Hematopoietic multipotent progenitor cell treated with erythropoietin and hydrocortisone succinate and interleukin-3 and kit ligand, for 6 days (in vitro differentiated cells): ENCODE measurements at regions not wholly inside any gene's neighbourhood (a gene's known extent, or its start where the extent isn't known, plus 50 kb on each side); places are given as distances from the start of the nearest gene placed in this dataset.
A peak's percentile ranks its signal among the peaks of the same experiment; 100 is the strongest.

ENCODE experiments used
- DNase-seq: peaks from one replicate; pipeline ENCODE4 v3.0.0-alpha.2; 2015

- DNase-seq: no peak
Measured at GRCh38 chr14:85401384-85401783, 128.6 kb upstream of the FLRT2 start.

- no peak for DNase-seq
Measured at GRCh38 chr14:85402569-85403162, 127.3 kb upstream of the FLRT2 start.

GRCh38 chr14:85409481-85410210 lies 120.3 kb upstream of the FLRT2 start:
- DNase-seq: no peak

- no peak for DNase-seq
Measured at GRCh38 chr14:85412756-85413155, 117.2 kb upstream of the FLRT2 start.

- DNase-seq: peak; percentile 35
Measured at GRCh38 chr14:85413836-85414526, 116.0 kb upstream of the FLRT2 start.

GRCh38 chr14:85415015-85415712 lies 114.8 kb upstream of the FLRT2 start:
- no peak for DNase-seq

GRCh38 chr14:85416771-85417170 lies 113.2 kb upstream of the FLRT2 start:
- peak; percentile 35 for DNase-seq

GRCh38 chr14:85417396-85417795 lies 112.5 kb upstream of the FLRT2 start:
- DNase-seq: no peak

- DNase-seq: no peak
Measured at GRCh38 chr14:85418721-85419120, 111.2 kb upstream of the FLRT2 start.

- DNase-seq: no peak
Measured at GRCh38 chr14:85420278-85420677, 109.7 kb upstream of the FLRT2 start.

GRCh38 chr14:85420707-85421106 lies 109.2 kb upstream of the FLRT2 start:
- no peak for DNase-seq

GRCh38 chr14:85421186-85421877 lies 108.6 kb upstream of the FLRT2 start:
- DNase-seq: no peak

GRCh38 chr14:85423889-85424288 lies 106.1 kb upstream of the FLRT2 start:
- DNase-seq: no peak

GRCh38 chr14:85425507-85425906 lies 104.4 kb upstream of the FLRT2 start:
- no peak for DNase-seq

- no peak for DNase-seq
Measured at GRCh38 chr14:85426068-85426935, 103.6 kb upstream of the FLRT2 start.

GRCh38 chr14:85428926-85429325 lies 101.0 kb upstream of the FLRT2 start:
- no peak for DNase-seq

- no peak for DNase-seq
Measured at GRCh38 chr14:85437148-85437547, 92.8 kb upstream of the FLRT2 start.

- DNase-seq: no peak
Measured at GRCh38 chr14:85438001-85438400, 91.9 kb upstream of the FLRT2 start.

GRCh38 chr14:85438481-85438942 lies 91.4 kb upstream of the FLRT2 start:
- no peak for DNase-seq

GRCh38 chr14:85439696-85440328 lies 90.1 kb upstream of the FLRT2 start:
- no peak for DNase-seq

GRCh38 chr14:85441909-85442643 lies 87.9 kb upstream of the FLRT2 start:
- DNase-seq: no peak
